NOMO-1 (cell line): ENCODE measurements at regions not wholly inside any gene's neighbourhood (a gene's known extent, or its start where the extent isn't known, plus 50 kb on each side); places are given as distances from the start of the nearest gene placed in this dataset.
"Not testable (repeated sequence)": the region's sequence is repeated elsewhere in the genome, so short reads cannot be mapped to it uniquely, and the experiment has no call there.

Source experiments
- DNase-seq, 2 experiments: peaks; one replicate each; lab custom pipeline; 2025; ENCODE audit not compliant: unreplicated experiment in 2 of 2; lab: John Stamatoyannopoulos, UW

- DNase-seq = not testable (repeated sequence)
Observed at GRCh38 chr3:150270444-150270843, 137.7 kb upstream of the TSC22D2 start.

- DNase-seq = no peak
Observed at GRCh38 chr3:150269526-150269925, 138.6 kb upstream of the TSC22D2 start.

- DNase-seq = no peak
Observed at GRCh38 chr3:150268426-150269391, 139.4 kb upstream of the TSC22D2 start.

- DNase-seq = no peak
Observed at GRCh38 chr3:150267288-150267687, 140.8 kb upstream of the TSC22D2 start.

- no peak for DNase-seq
Observed at GRCh38 chr3:150265305-150265704, 142.8 kb upstream of the TSC22D2 start.

- no peak for DNase-seq
Observed at GRCh38 chr3:150264561-150265279, 143.4 kb upstream of the TSC22D2 start.

- no peak for DNase-seq
Observed at GRCh38 chr3:150261958-150262357, 146.1 kb upstream of the TSC22D2 start.

- no peak for DNase-seq
Observed at GRCh38 chr3:150261418-150261817, 146.7 kb upstream of the TSC22D2 start.

GRCh38 chr3:150260398-150260710 is 147.7 kb upstream of the TSC22D2 start:
- DNase-seq = no peak

GRCh38 chr3:150259526-150260397 is 148.3 kb upstream of the TSC22D2 start:
- no peak for DNase-seq

GRCh38 chr3:150256782-150257181 is 151.3 kb upstream of the TSC22D2 start:
- DNase-seq = no peak

- no peak for DNase-seq
Observed at GRCh38 chr3:150256318-150256717, 151.8 kb upstream of the TSC22D2 start.

GRCh38 chr3:150255826-150256225 is 152.3 kb upstream of the TSC22D2 start:
- DNase-seq = no peak

- no peak for DNase-seq
Observed at GRCh38 chr3:150255413-150255812, 152.7 kb upstream of the TSC22D2 start.

GRCh38 chr3:150254309-150254708 is 153.8 kb upstream of the TSC22D2 start:
- DNase-seq = no peak

- peak; percentile 2 to 35 for DNase-seq
Observed at GRCh38 chr3:150253622-150254021, 154.5 kb upstream of the TSC22D2 start.

GRCh38 chr3:150252462-150252861 is 155.6 kb upstream of the TSC22D2 start:
- no peak for DNase-seq

- no peak for DNase-seq
Observed at GRCh38 chr3:150251187-150252062, 156.7 kb upstream of the TSC22D2 start.

GRCh38 chr3:150249779-150250470 is 158.2 kb upstream of the TSC22D2 start:
- no peak for DNase-seq
